Naive B cell (primary cell): ENCODE measurements at regions not wholly inside any gene's neighbourhood (a gene's known extent, or its start where the extent isn't known, plus 50 kb on each side); places are given as distances from the start of the nearest gene placed in this dataset.
"Not testable (repeated sequence)": the region's sequence is repeated elsewhere in the genome, so short reads cannot be mapped to it uniquely, and the experiment has no call there.

Experiments
- ATAC-seq, 2 donors: fragments of 150-1000 bp; cut with Tn5 transposase; 2 replicates each; pipeline ENCODE4 v1.10.0; 2021; ENCODE audit warnings: low read depth in 2 of 2, mild to moderate bottlenecking in 2 of 2, moderate library complexity in 2 of 2
- DNase-seq: peaks from one replicate; pipeline ENCODE4 v3.0.0; 2022
- H3K27ac Mint-ChIP-seq, 6 donors: one replicate each; pipeline ENCODE4 v1.8.0; 2020 to 2022; ENCODE audit warnings: mild to moderate bottlenecking in 6 of 6, mixed read lengths in 6 of 6, moderate library complexity in 5 of 6, inconsistent platforms in 2 of 6
- H3K27me3 Mint-ChIP-seq, 3 donors: one replicate each; pipeline ENCODE4 v1.8.0; 2021 to 2022; ENCODE audit warnings: mixed read lengths in 3 of 3, mild to moderate bottlenecking in 1 of 3
- H3K36me3 Mint-ChIP-seq, 2 donors: one replicate each; pipeline ENCODE4 v1.8.0; 2020 to 2022; ENCODE audit warnings: mixed read lengths in 2 of 2, inconsistent platforms in 1 of 2, mild to moderate bottlenecking in 1 of 2
- H3K4me1 Mint-ChIP-seq, 3 donors: one replicate each; pipeline ENCODE4 v1.8.0; 2020 to 2022; ENCODE audit warnings: mixed read lengths in 3 of 3, inconsistent platforms in 1 of 3, mild to moderate bottlenecking in 1 of 3, moderate library complexity in 1 of 3
- H3K4me3 Mint-ChIP-seq, 8 donors: one replicate each; pipeline ENCODE4 v1.8.0; 2020 to 2022; ENCODE audit warnings: mild to moderate bottlenecking in 8 of 8, mixed read lengths in 8 of 8, moderate library complexity in 8 of 8, inconsistent platforms in 2 of 8
- H3K9me3 Mint-ChIP-seq, 7 donors: one replicate each; pipeline ENCODE4 v1.8.0; 2020 to 2022; ENCODE audit warnings: mixed read lengths in 7 of 7, mild to moderate bottlenecking in 5 of 7, inconsistent platforms in 2 of 7, moderate library complexity in 1 of 7

GRCh38 chr14:105591792-105592341 is 65.5 kb downstream of the TMEM121 start:
- not testable (repeated sequence) for H3K27ac Mint-ChIP-seq, H3K36me3 Mint-ChIP-seq, H3K4me3 Mint-ChIP-seq, H3K27me3 Mint-ChIP-seq, DNase-seq, H3K9me3 Mint-ChIP-seq
- peak; percentile 27 to 59 for ATAC-seq
- H3K4me1 Mint-ChIP-seq: peaks cover 3 to 18% (median 12%) of the 10 kb centered on the region in 3 donors

- not testable (repeated sequence) for H3K4me3 Mint-ChIP-seq, H3K9me3 Mint-ChIP-seq, H3K36me3 Mint-ChIP-seq, DNase-seq, H3K27ac Mint-ChIP-seq, H3K27me3 Mint-ChIP-seq, ATAC-seq
- peaks cover 3 to 16% (median 12%) of the 10 kb centered on the region in 3 donors for H3K4me1 Mint-ChIP-seq
Observed at GRCh38 chr14:105592646-105593045, 66.3 kb downstream of the TMEM121 start.

GRCh38 chr14:105595346-105595745 is 69.0 kb downstream of the TMEM121 start:
- ATAC-seq, H3K4me3 Mint-ChIP-seq, DNase-seq, H3K4me1 Mint-ChIP-seq, H3K9me3 Mint-ChIP-seq, H3K36me3 Mint-ChIP-seq, H3K27me3 Mint-ChIP-seq, H3K27ac Mint-ChIP-seq: not testable (repeated sequence)

- H3K27ac Mint-ChIP-seq: peak overlapping the region in 2 of 6 donors; percentile 17 to 60
- H3K27me3 Mint-ChIP-seq, H3K4me1 Mint-ChIP-seq, H3K9me3 Mint-ChIP-seq, ATAC-seq, DNase-seq, H3K4me3 Mint-ChIP-seq, H3K36me3 Mint-ChIP-seq: not testable (repeated sequence)
Observed at GRCh38 chr14:105596374-105596773, 70.0 kb downstream of the TMEM121 start.

GRCh38 chr14:105598040-105598763 is 71.8 kb downstream of the TMEM121 start:
- H3K4me1 Mint-ChIP-seq: peaks cover 5 to 17% (median 5%) of the 10 kb centered on the region in 3 donors
- ATAC-seq: not testable (repeated sequence)

GRCh38 chr14:105598925-105599586 is 72.7 kb downstream of the TMEM121 start:
- H3K27ac Mint-ChIP-seq, H3K36me3 Mint-ChIP-seq, H3K27me3 Mint-ChIP-seq, ATAC-seq, DNase-seq, H3K9me3 Mint-ChIP-seq, H3K4me3 Mint-ChIP-seq: not testable (repeated sequence)
- peaks cover 7 to 21% (median 8%) of the 10 kb centered on the region in 3 donors for H3K4me1 Mint-ChIP-seq

More at GRCh38 chr14:105598040-105598763, 71.8 kb downstream of the TMEM121 start:
- H3K27me3 Mint-ChIP-seq, DNase-seq, H3K27ac Mint-ChIP-seq, H3K36me3 Mint-ChIP-seq, H3K9me3 Mint-ChIP-seq, H3K4me3 Mint-ChIP-seq: not testable (repeated sequence)

- ATAC-seq, H3K27me3 Mint-ChIP-seq, H3K36me3 Mint-ChIP-seq, H3K27ac Mint-ChIP-seq, H3K9me3 Mint-ChIP-seq, DNase-seq, H3K4me3 Mint-ChIP-seq: not testable (repeated sequence)
- H3K4me1 Mint-ChIP-seq: peaks cover 6 to 25% (median 13%) of the 10 kb centered on the region in 3 donors
Observed at GRCh38 chr14:105600195-105600938, 74.0 kb downstream of the TMEM121 start.

GRCh38 chr14:105600939-105601359 is 74.6 kb downstream of the TMEM121 start:
- no peak for ATAC-seq
- Mint-ChIP-seq H3K4me1 (peaks cover 6 to 24% (median 15%) of the 10 kb centered on the region in 3 donors), H3K4me3 (no peak overlapping the region), H3K27me3 (no peaks in the 10 kb centered on the region), H3K36me3 (no peaks in the 10 kb centered on the region), H3K9me3 (no peaks in the 10 kb centered on the region), H3K27ac (no peak overlapping the region)
- no peak for DNase-seq

- ATAC-seq (no peak), DNase-seq (no peak)
- Mint-ChIP-seq H3K9me3 (no peaks in the 10 kb centered on the region), H3K4me1 (peaks cover 7 to 27% (median 15%) of the 10 kb centered on the region in 3 donors), H3K27ac (peak overlapping the region in 2 of 6 donors; percentile 62 to 85), H3K36me3 (no peaks in the 10 kb centered on the region), H3K27me3 (no peaks in the 10 kb centered on the region), H3K4me3 (peak overlapping the region in 1 of 8 donors; percentile 75)
Observed at GRCh38 chr14:105601360-105602242, 75.2 kb downstream of the TMEM121 start.

- DNase-seq (no peak), ATAC-seq (no peak)
- H3K36me3 Mint-ChIP-seq: no peaks in the 10 kb centered on the region
- no peak overlapping the region for H3K4me3 Mint-ChIP-seq
- peak overlapping the region in 1 of 6 donors; percentile 85 for H3K27ac Mint-ChIP-seq
- no peaks in the 10 kb centered on the region for H3K27me3 Mint-ChIP-seq
- no peaks in the 10 kb centered on the region for H3K9me3 Mint-ChIP-seq
- H3K4me1 Mint-ChIP-seq: peaks cover 7 to 27% (median 15%) of the 10 kb centered on the region in 3 donors
Observed at GRCh38 chr14:105602243-105602750, 75.9 kb downstream of the TMEM121 start.

- Mint-ChIP-seq H3K4me3 (peak overlapping the region in 6 of 8 donors; percentile 29 to 73 (median 42)), H3K36me3 (no peaks in the 10 kb centered on the region), H3K27me3 (no peaks in the 10 kb centered on the region), H3K9me3 (no peaks in the 10 kb centered on the region), H3K27ac (peak overlapping the region in 4 of 6 donors; percentile 6 to 79 (median 43)), H3K4me1 (peaks cover 7 to 27% (median 15%) of the 10 kb centered on the region in 3 donors)
- DNase-seq (no peak), ATAC-seq (peak in 1 of 2 donors; percentile 36)
Observed at GRCh38 chr14:105602799-105603793, 76.7 kb downstream of the TMEM121 start.
